Astrocyte (in vitro differentiated cells and primary cell): ENCODE measurements at regions not wholly inside any gene's neighbourhood (a gene's known extent, or its start where the extent isn't known, plus 50 kb on each side); places are given as distances from the start of the nearest gene placed in this dataset.

Experiments used
- DNase-seq: peaks from one replicate; pipeline ENCODE4 v3.0.0-alpha.2; 2010; ENCODE audit warnings: low read depth
- FAIRE-seq: peaks from 2 replicates; lab custom pipeline; 2011; peaks lifted over from hg19 to GRCh38; lab: Jason Lieb, UNC
- H2AFZ ChIP-seq: 2 replicates; pipeline ENCODE4 v1.6.0; 2012; ENCODE audit warnings: low read depth, low read length, inconsistent platforms
- H3K27ac ChIP-seq: 2 replicates; pipeline ENCODE4 v1.5.1; 2011; ENCODE audit warnings: low read depth, low read length, inconsistent platforms
- H3K27me3 ChIP-seq: 2 replicates; pipeline ENCODE4 v1.6.0; 2011; ENCODE audit warnings: low read length, inconsistent platforms; ENCODE audit not compliant: insufficient read depth
- H3K36me3 ChIP-seq: 2 replicates; pipeline ENCODE4 v1.5.1; 2011; ENCODE audit warnings: low read length, inconsistent platforms; ENCODE audit not compliant: insufficient read depth
- H3K4me1 ChIP-seq: 2 replicates; pipeline ENCODE4 v1.5.1; 2011; ENCODE audit warnings: low read length, inconsistent platforms; ENCODE audit not compliant: insufficient read depth
- H3K4me2 ChIP-seq: 2 replicates; pipeline ENCODE4 v1.6.0; 2012; ENCODE audit warnings: low read length, inconsistent platforms
- H3K4me3 ChIP-seq: 2 replicates; pipeline ENCODE4 v1.5.1; 2011; ENCODE audit warnings: low read depth, mild to moderate bottlenecking, low read length, inconsistent platforms; ENCODE audit not compliant: insufficient read depth
- H3K79me2 ChIP-seq: 2 replicates; pipeline ENCODE4 v1.6.0; 2012; ENCODE audit warnings: mild to moderate bottlenecking, low read length, inconsistent platforms; ENCODE audit not compliant: insufficient read depth
- H3K9ac ChIP-seq: 2 replicates; pipeline ENCODE4 v1.6.0; 2012; ENCODE audit warnings: mild to moderate bottlenecking, low read length, inconsistent platforms
- H3K9me3 ChIP-seq: 2 replicates; pipeline ENCODE4 v1.5.1; 2012; ENCODE audit warnings: low read depth, mild to moderate bottlenecking, low read length, inconsistent platforms; ENCODE audit not compliant: insufficient read depth
- H4K20me1 ChIP-seq: 2 replicates; pipeline ENCODE4 v1.6.0; 2012; ENCODE audit warnings: low read length, inconsistent platforms; ENCODE audit not compliant: insufficient read depth
- H3K27ac Mint-ChIP-seq: one replicate; pipeline ENCODE4 v1.8.0; 2021; ENCODE audit warnings: mild to moderate bottlenecking, mixed read lengths; ENCODE audit not compliant: unreplicated experiment
- H3K27me3 Mint-ChIP-seq: one replicate; pipeline ENCODE4 v1.8.0; 2021; ENCODE audit warnings: low read depth, mixed read lengths; ENCODE audit not compliant: unreplicated experiment
- H3K36me3 Mint-ChIP-seq: one replicate; pipeline ENCODE4 v1.8.0; 2021; ENCODE audit warnings: low read depth, mixed read lengths; ENCODE audit not compliant: unreplicated experiment
- H3K4me1 Mint-ChIP-seq: one replicate; pipeline ENCODE4 v1.8.0; 2021; ENCODE audit warnings: low read depth, mixed read lengths; ENCODE audit not compliant: unreplicated experiment
- H3K4me3 Mint-ChIP-seq: one replicate; pipeline ENCODE4 v1.8.0; 2021; ENCODE audit warnings: mild to moderate bottlenecking, moderate library complexity, mixed read lengths; ENCODE audit not compliant: unreplicated experiment
- H3K9me3 Mint-ChIP-seq: one replicate; pipeline ENCODE4 v1.8.0; 2021; ENCODE audit warnings: mild to moderate bottlenecking, mixed read lengths; ENCODE audit not compliant: unreplicated experiment
- EZH2 ChIP-seq: IDR thresholded peaks from 2 replicates; pipeline ENCODE4 v1.6.1; 2012; ENCODE audit warnings: mild to moderate bottlenecking, low read length, inconsistent platforms; ENCODE audit not compliant: insufficient read depth
- TF ChIP-seq, protein P1 (sequence below): IDR thresholded peaks from 2 replicates; pipeline ENCODE4 v1.5.1; 2011; ENCODE audit warnings: low read depth, mild to moderate bottlenecking, inconsistent platforms, low read length, moderate library complexity; ENCODE audit not compliant: insufficient read depth

GRCh38 chr1:203424861-203425662 lies 50.5 kb upstream of the PRELP start:
- Histone ChIP-seq H4K20me1 (no peaks in the 10 kb centered on the region), H3K4me3 (no peak overlapping the region), H3K79me2 (no peaks in the 10 kb centered on the region), H2AFZ (no peak overlapping the region), H3K27me3 (peaks cover 48% of the 10 kb centered on the region), H3K27ac (no peak overlapping the region), H3K36me3 (no peaks in the 10 kb centered on the region), H3K4me2 (no peak overlapping the region), H3K9me3 (no peaks in the 10 kb centered on the region), H3K9ac (no peak overlapping the region), H3K4me1 (peaks cover 6% of the 10 kb centered on the region)
- no peaks in the 10 kb centered on the region for H3K9me3 Mint-ChIP-seq
- TF ChIP-seq, protein P1, sequence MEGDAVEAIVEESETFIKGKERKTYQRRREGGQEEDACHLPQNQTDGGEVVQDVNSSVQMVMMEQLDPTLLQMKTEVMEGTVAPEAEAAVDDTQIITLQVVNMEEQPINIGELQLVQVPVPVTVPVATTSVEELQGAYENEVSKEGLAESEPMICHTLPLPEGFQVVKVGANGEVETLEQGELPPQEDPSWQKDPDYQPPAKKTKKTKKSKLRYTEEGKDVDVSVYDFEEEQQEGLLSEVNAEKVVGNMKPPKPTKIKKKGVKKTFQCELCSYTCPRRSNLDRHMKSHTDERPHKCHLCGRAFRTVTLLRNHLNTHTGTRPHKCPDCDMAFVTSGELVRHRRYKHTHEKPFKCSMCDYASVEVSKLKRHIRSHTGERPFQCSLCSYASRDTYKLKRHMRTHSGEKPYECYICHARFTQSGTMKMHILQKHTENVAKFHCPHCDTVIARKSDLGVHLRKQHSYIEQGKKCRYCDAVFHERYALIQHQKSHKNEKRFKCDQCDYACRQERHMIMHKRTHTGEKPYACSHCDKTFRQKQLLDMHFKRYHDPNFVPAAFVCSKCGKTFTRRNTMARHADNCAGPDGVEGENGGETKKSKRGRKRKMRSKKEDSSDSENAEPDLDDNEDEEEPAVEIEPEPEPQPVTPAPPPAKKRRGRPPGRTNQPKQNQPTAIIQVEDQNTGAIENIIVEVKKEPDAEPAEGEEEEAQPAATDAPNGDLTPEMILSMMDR: no peak
- no peak for TF ChIP-seq EZH2
- FAIRE-seq: no peak
- peaks cover 14% of the 10 kb centered on the region for H3K4me1 Mint-ChIP-seq
- no peaks in the 10 kb centered on the region for H3K36me3 Mint-ChIP-seq
- no peak for DNase-seq
- no peak overlapping the region for H3K4me3 Mint-ChIP-seq
- H3K27me3 Mint-ChIP-seq: peaks cover 50% of the 10 kb centered on the region
- no peak overlapping the region for H3K27ac Mint-ChIP-seq

GRCh38 chr1:203425663-203425975 lies 50.0 kb upstream of the PRELP start:
- DNase-seq (peak; percentile 25), FAIRE-seq (no peak)
- Histone ChIP-seq H3K4me3 (no peak overlapping the region), H3K9ac (no peak overlapping the region), H3K9me3 (no peaks in the 10 kb centered on the region), H4K20me1 (no peaks in the 10 kb centered on the region), H3K4me2 (no peak overlapping the region), H3K27me3 (peaks cover 54% of the 10 kb centered on the region), H3K36me3 (no peaks in the 10 kb centered on the region), H3K27ac (no peak overlapping the region), H2AFZ (no peak overlapping the region), H3K4me1 (peaks cover 6% of the 10 kb centered on the region), H3K79me2 (no peaks in the 10 kb centered on the region)
- no peak overlapping the region for H3K4me3 Mint-ChIP-seq
- H3K27me3 Mint-ChIP-seq: peaks cover 52% of the 10 kb centered on the region
- peaks cover 14% of the 10 kb centered on the region for H3K4me1 Mint-ChIP-seq
- H3K9me3 Mint-ChIP-seq: no peaks in the 10 kb centered on the region
- no peak overlapping the region for H3K27ac Mint-ChIP-seq
- no peaks in the 10 kb centered on the region for H3K36me3 Mint-ChIP-seq
- TF ChIP-seq, protein P1: no peak
- no peak for TF ChIP-seq EZH2
